Panc1 (cell line): ENCODE measurements at regions not wholly inside any gene's neighbourhood (a gene's known extent, or its start where the extent isn't known, plus 50 kb on each side); places are given as distances from the start of the nearest gene placed in this dataset.
"Not testable (repeated sequence)": the region's sequence is repeated elsewhere in the genome, so short reads cannot be mapped to it uniquely, and the experiment has no call there.

ENCODE experiments used
- ATAC-seq: fragments of 200-7000 bp; cut with Tn5 transposase; 2 replicates; pipeline ENCODE4 v1.9.1; 2020; ENCODE audit warnings: mild to moderate bottlenecking, moderate library complexity
- BruUV-seq: library from RNA; stranded (reverse); fragments of 400-500 nt; replicated peaks from 2 replicates; lab custom pipeline; 2021; lab: Mats Ljungman, UMichigan
- CTCF ChIA-PET: fragments of 300-600 bp; sonication (Branson Sonifier 250); formaldehyde crosslinking; loops from one replicate; lab custom pipeline; 2022; ENCODE audit warnings: antibody characterized with exemption; lab: Charles Lee
- POLR2A ChIA-PET: fragments of 300-600 bp; sonication (Branson Sonifier 250); formaldehyde crosslinking; loops from one replicate; lab custom pipeline; 2022; ENCODE audit warnings: antibody characterized with exemption; lab: Charles Lee
- DNase-seq: peaks from one replicate; pipeline ENCODE4 v3.0.0-alpha.2; 2010; ENCODE audit warnings: low read depth, low spot score
- H3K27ac ChIP-seq: 2 replicates; pipeline ENCODE4 v1.5.1; 2011; ENCODE audit warnings: mild to moderate bottlenecking, low read length, inconsistent platforms
- H3K27me3 ChIP-seq: fragments of 200-500 bp; sonication (Bioruptor generic); 2 replicates; pipeline ENCODE4 v1.6.0; 2014; ENCODE audit warnings: low read length, inconsistent platforms; ENCODE audit not compliant: control insufficient read depth, insufficient read depth
- H3K36me3 ChIP-seq: fragments of 200-500 bp; sonication (Bioruptor generic); 2 replicates; pipeline ENCODE4 v1.5.1; 2014; ENCODE audit warnings: inconsistent platforms, mild to moderate bottlenecking, low read length, moderate library complexity; ENCODE audit not compliant: control insufficient read depth, insufficient read depth
- H3K4me1 ChIP-seq: 2 replicates; pipeline ENCODE4 v1.5.1; 2011; ENCODE audit warnings: inconsistent platforms, mild to moderate bottlenecking, low read length, moderate library complexity; ENCODE audit not compliant: control insufficient read depth, insufficient read depth
- H3K4me3 ChIP-seq, 2 experiments: 2 replicates each; pipeline ENCODE4 v1.5.1; 2011 to 2012; ENCODE audit warnings: low read depth in 2 of 2, low read length in 2 of 2, mild to moderate bottlenecking in 2 of 2, inconsistent platforms in 1 of 2, moderate library complexity in 1 of 2
- H3K9me3 ChIP-seq: fragments of 200-500 bp; sonication (Bioruptor generic); 2 replicates; pipeline ENCODE4 v1.5.1; 2014; ENCODE audit warnings: low read depth, mild to moderate bottlenecking, inconsistent platforms, low read length, moderate library complexity; ENCODE audit not compliant: control insufficient read depth, insufficient read depth
- POLR2AphosphoS5 ChIP-seq: IDR thresholded peaks from 2 replicates; pipeline ENCODE4 v1.6.1; 2012; ENCODE audit warnings: mild to moderate bottlenecking, low read depth, low read length, moderate library complexity
- SIN3A ChIP-seq: IDR thresholded peaks from 2 replicates; pipeline ENCODE4 v1.6.1; 2012; ENCODE audit warnings: low read depth, mild to moderate bottlenecking, low read length, moderate library complexity, borderline replicate concordance; ENCODE audit not compliant: insufficient read depth
- TCF7L2 ChIP-seq: IDR thresholded peaks from 2 replicates; pipeline ENCODE4 v1.6.1; 2011; ENCODE audit warnings: mild to moderate bottlenecking, low read depth, low read length, inconsistent platforms
- in situ Hi-C: cut with HindIII; loops from 2 replicates; pipeline ENCODE4 v1.10.0; 2016; ENCODE audit warnings: low sequenced_read_pairs, low pct_unique_long_range_greater_than_20kb
- intact Hi-C: fragments of 100-400 bp; cut with micrococcal nuclease; formaldehyde crosslinking; loops from one replicate; pipeline ENCODE4 v1.10.0; 2022; ENCODE audit not compliant: unreplicated experiment
- TF ChIP-seq, protein P1 (sequence below), 2 experiments: IDR thresholded peaks; 2 replicates each; pipeline ENCODE4 v1.6.1; 2011 to 2012; ENCODE audit warnings: low read depth in 2 of 2, control low read depth in 1 of 2, low read length in 1 of 2, mild to moderate bottlenecking in 1 of 2, moderate library complexity in 1 of 2; ENCODE audit not compliant: insufficient read depth in 1 of 2
- TF ChIP-seq, protein P2 (sequence below): fragments of 450-650 bp; IDR thresholded peaks from 2 replicates; pipeline ENCODE4 v1.5.1; 2017; ENCODE audit warnings: mild to moderate bottlenecking

- in situ Hi-C loops (no loop called here), intact Hi-C loops (no loop called here)
- no peaks in the 10 kb centered on the region for H3K9me3 ChIP-seq
- no peak for ATAC-seq
- no peak for TF ChIP-seq TCF7L2
- TF ChIP-seq POLR2AphosphoS5, result no peak
- TF ChIP-seq, protein P1, sequence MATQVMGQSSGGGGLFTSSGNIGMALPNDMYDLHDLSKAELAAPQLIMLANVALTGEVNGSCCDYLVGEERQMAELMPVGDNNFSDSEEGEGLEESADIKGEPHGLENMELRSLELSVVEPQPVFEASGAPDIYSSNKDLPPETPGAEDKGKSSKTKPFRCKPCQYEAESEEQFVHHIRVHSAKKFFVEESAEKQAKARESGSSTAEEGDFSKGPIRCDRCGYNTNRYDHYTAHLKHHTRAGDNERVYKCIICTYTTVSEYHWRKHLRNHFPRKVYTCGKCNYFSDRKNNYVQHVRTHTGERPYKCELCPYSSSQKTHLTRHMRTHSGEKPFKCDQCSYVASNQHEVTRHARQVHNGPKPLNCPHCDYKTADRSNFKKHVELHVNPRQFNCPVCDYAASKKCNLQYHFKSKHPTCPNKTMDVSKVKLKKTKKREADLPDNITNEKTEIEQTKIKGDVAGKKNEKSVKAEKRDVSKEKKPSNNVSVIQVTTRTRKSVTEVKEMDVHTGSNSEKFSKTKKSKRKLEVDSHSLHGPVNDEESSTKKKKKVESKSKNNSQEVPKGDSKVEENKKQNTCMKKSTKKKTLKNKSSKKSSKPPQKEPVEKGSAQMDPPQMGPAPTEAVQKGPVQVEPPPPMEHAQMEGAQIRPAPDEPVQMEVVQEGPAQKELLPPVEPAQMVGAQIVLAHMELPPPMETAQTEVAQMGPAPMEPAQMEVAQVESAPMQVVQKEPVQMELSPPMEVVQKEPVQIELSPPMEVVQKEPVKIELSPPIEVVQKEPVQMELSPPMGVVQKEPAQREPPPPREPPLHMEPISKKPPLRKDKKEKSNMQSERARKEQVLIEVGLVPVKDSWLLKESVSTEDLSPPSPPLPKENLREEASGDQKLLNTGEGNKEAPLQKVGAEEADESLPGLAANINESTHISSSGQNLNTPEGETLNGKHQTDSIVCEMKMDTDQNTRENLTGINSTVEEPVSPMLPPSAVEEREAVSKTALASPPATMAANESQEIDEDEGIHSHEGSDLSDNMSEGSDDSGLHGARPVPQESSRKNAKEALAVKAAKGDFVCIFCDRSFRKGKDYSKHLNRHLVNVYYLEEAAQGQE (IDR thresholded peaks at IDR 0.05; ENCODE audit: insufficient read depth in 1 of 2, low read depth in 2 of 2, low read length in 1 of 2), result no peak
- TF ChIP-seq, protein P2, sequence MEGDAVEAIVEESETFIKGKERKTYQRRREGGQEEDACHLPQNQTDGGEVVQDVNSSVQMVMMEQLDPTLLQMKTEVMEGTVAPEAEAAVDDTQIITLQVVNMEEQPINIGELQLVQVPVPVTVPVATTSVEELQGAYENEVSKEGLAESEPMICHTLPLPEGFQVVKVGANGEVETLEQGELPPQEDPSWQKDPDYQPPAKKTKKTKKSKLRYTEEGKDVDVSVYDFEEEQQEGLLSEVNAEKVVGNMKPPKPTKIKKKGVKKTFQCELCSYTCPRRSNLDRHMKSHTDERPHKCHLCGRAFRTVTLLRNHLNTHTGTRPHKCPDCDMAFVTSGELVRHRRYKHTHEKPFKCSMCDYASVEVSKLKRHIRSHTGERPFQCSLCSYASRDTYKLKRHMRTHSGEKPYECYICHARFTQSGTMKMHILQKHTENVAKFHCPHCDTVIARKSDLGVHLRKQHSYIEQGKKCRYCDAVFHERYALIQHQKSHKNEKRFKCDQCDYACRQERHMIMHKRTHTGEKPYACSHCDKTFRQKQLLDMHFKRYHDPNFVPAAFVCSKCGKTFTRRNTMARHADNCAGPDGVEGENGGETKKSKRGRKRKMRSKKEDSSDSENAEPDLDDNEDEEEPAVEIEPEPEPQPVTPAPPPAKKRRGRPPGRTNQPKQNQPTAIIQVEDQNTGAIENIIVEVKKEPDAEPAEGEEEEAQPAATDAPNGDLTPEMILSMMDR, result no peak
- no peak for TF ChIP-seq SIN3A
- BruUV-seq, result no TSS peak
- ChIA-PET CTCF (no interaction called here), POLR2A (no interaction called here)
- H3K4me3 ChIP-seq, result no peak overlapping the region
- no peaks in the 10 kb centered on the region for H3K36me3 ChIP-seq
- H3K27ac ChIP-seq, result no peak overlapping the region
- no peak for DNase-seq
- no peaks in the 10 kb centered on the region; the same call in 1 of the 2 replicates for H3K27me3 ChIP-seq
- no peaks in the 10 kb centered on the region for H3K4me1 ChIP-seq
Measured at GRCh38 chr7:22039670-22040069, 94.0 kb upstream of the CDCA7L start.

GRCh38 chr7:22032356-22032755 is 86.7 kb upstream of the CDCA7L start:
- H3K9me3 ChIP-seq, BruUV-seq, intact Hi-C loops, H3K4me3 ChIP-seq, H3K27ac ChIP-seq, H3K36me3 ChIP-seq, CTCF ChIA-PET, H3K27me3 ChIP-seq, ATAC-seq, DNase-seq, in situ Hi-C loops, POLR2A ChIA-PET, H3K4me1 ChIP-seq: not testable (repeated sequence)

DNA sequence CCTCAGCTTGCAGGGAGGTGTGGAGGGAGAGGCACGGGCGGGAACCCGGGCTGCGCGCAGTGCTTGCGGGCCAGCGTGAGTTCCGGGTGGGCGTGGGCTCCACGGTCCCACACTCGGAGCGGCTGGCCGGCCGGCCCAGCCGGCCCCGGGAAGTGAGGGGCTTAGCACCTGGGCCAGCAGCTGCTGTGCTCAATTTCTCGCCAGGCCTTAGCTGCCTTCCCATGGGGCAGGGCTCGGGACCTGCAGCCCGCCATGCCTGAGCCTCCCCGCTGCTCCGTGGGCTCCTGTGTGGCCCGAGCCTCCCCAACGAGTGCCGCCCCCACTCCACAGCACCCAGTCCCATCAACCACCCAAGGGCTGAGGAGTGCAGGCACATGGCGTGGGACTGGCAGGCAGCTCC is 83.0 kb upstream of the CDCA7L start:
- POLR2A ChIA-PET, intact Hi-C loops: not testable (repeated sequence)

More for the DNA sequence above, 83.0 kb upstream of the CDCA7L start:
- H3K27ac ChIP-seq, CTCF ChIA-PET, in situ Hi-C loops, H3K4me3 ChIP-seq, DNase-seq, H3K36me3 ChIP-seq, H3K4me1 ChIP-seq, ATAC-seq, H3K27me3 ChIP-seq, H3K9me3 ChIP-seq, BruUV-seq: not testable (repeated sequence)
